ENCODE measurements at regions not wholly inside any gene's neighbourhood (a gene's known extent, or its start where the extent isn't known, plus 50 kb on each side); places are given as distances from the start of the nearest gene placed in this dataset.
"Not testable (repeated sequence)": the region's sequence is repeated elsewhere in the genome, so short reads cannot be mapped to it uniquely, and the experiment has no call there.

DNA sequence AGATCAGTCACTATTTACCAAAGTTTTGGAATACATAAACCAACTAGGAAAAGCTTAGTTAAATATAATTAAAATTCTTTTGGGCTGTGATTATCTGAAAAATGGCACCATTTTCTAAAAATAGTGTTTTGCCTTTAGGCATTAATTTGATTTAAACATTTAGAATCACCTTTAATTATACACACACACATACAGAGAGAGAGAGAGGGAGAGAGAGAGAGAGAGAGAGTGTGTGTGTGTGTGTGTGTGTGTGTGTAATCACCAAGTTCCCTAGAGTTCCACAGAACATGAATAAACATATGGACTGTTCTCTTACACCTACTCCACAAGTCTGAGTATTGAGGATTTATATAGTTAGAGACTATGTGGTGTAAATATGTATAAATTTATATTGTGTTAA lies 141.2 kb upstream of the ATXN1 start:
- no peak for FAIRE-seq

GRCh38 chr6:16901782-16902181 lies 140.5 kb upstream of the ATXN1 start:
- FAIRE-seq: no peak

DNA sequence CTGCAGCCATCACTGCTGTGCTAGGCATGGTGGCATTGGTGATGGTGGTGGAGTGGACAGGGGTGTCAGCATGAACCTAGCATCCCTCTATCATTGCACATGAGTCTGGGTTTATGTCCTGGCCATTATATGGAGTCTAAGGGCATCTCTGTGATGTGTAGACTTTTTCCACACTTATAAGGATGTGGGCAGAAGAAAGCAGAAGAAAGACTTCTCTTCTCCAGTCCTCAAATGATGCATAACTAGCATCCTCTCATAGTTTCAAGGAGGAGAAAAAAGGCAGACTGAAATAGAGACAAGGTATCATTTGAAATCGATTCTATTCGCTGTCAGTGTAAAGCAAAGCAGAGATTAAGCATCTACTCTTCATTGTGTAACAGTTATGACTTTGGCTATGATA lies 140.0 kb upstream of the ATXN1 start:
- FAIRE-seq: no peak

GRCh38 chr6:16898640-16899396 lies 137.6 kb upstream of the ATXN1 start:
- no peak for FAIRE-seq

DNA sequence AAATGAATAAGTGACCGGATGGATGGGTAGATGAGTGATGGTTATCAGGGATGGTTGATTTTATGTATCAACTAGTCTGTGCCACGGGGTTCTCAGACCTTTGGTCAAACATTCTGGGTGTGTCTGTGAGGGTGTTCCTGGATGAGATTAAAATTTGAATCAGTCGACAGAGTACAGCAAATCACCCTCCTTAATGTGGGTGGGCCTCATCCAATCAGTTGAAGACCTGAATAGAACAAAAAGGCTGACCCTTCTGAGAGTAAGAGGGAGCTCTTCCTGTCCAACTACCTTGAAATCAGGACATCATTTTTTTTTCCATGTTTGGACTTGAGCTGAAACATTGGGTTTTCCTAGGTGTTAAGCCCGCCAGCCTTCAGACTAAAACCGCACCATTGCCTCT lies 136.4 kb upstream of the ATXN1 start:
- FAIRE-seq: no peak

GRCh38 chr6:16894301-16894700 lies 133.0 kb upstream of the ATXN1 start:
- FAIRE-seq: no peak

- FAIRE-seq: not testable (repeated sequence)
Measured at GRCh38 chr6:16891110-16891509, 129.8 kb upstream of the ATXN1 start.

DNA sequence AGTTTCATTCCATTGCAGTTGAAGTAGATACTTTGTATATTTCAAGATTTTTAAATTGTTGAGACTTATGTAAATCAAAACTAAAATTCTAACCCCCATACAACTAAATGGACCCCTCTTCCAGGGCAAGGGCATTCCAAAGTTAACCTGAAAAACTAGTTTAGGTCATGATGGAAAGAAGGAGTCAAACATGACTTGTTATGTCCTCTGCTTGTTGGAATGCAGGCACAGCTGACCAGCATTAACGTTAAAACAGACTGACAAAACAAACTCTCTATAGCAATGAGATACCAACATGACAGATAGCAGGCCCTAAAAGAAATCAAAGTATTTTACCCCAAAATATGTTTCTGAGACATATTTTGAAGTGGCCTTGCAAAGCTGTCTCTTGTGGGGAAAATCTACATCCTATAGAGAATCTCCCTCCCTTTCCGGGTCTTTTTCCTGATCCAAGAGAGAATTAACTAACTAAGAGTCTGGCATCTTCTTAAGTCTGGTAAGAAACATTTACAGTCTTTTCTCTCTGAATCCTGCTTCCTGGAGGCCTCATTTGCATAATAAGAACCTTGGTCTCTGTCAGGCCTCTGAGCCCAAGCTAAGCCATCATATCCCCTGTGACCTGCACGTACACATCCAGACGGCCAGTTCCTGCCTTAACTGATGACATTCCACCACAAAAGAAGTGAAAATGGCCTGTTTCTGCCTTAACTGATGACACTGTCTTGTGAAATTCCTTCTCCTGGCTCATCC lies 124.3 kb upstream of the ATXN1 start:
- FAIRE-seq: no peak

GRCh38 chr6:16884526-16884925 lies 123.3 kb upstream of the ATXN1 start:
- no peak for FAIRE-seq

- no peak for FAIRE-seq
Measured at GRCh38 chr6:16883414-16883813, 122.2 kb upstream of the ATXN1 start.

DNA sequence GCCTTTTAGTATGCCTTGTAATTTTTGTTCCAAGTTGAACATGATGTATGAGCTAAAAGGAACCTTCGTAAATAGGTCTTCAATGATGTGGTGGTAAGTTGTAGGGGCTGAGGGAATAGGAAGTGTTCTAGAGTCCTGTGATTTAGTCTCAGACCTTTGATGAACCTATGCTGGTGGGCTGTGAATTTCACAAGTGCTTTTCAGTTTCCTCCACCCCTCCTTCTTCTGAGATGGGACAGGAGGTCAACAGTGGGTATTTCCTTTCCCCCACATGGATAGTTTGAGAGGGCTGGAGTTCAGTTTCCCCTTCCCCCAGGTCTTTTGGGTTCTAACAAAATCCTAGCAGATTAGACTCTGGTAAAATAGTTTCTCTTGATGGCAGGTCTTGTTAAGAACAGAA lies 121.0 kb upstream of the ATXN1 start:
- no peak for FAIRE-seq

- not testable (repeated sequence) for FAIRE-seq
Measured at GRCh38 chr6:16876852-16877251, 115.6 kb upstream of the ATXN1 start.

- no peak for FAIRE-seq
Measured at GRCh38 chr6:16876201-16876600, 114.9 kb upstream of the ATXN1 start.

DNA sequence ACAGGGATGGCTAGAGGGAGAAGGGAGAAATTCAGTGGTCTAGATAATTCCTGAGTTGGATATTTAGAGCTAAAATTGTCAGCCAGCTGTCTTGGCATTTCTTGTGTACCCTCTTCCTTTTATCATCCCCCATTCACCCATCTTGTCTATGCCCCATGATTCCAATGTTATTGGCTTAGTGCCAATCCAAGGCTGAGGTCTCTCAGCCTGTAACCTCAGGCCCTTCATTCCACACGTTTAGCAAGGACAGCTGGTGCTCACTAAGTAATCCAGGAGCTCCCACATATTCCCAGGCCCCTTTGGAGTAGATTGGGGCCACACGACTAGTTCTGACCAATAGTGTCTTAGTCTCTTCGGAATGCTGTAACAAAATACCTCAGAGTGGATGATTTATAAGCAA lies 112.4 kb upstream of the ATXN1 start:
- FAIRE-seq: no peak

GRCh38 chr6:16872543-16873235 lies 111.4 kb upstream of the ATXN1 start:
- no peak for FAIRE-seq

GRCh38 chr6:16871047-16871446 lies 109.8 kb upstream of the ATXN1 start:
- no peak for FAIRE-seq

DNA sequence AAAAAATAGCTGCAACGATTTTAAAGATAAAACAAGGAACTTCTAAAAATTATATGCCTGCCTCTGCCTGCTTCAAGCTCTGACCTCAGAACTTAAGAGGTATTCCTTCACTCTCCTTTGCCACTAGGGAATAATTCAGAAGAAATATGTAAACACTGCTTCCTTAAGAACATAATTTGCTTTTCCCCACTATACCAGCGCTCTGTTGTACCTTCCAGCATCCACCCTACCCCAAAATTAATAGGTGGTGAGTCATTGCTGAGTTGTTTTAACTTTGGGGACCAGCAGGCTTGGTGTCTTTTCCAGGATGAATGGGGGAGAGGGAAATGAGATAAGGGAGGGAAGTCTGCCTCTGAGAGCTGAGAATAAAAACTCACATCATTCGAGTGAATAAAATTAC lies 107.7 kb upstream of the ATXN1 start:
- FAIRE-seq: no peak

- no peak for FAIRE-seq
Measured at GRCh38 chr6:16857969-16858592, 96.8 kb upstream of the ATXN1 start.

GRCh38 chr6:16855460-16855859 lies 94.2 kb upstream of the ATXN1 start:
- no peak for FAIRE-seq

- FAIRE-seq: no peak
Measured at GRCh38 chr6:16854986-16855385, 93.7 kb upstream of the ATXN1 start.

GRCh38 chr6:16852671-16853070 lies 91.4 kb upstream of the ATXN1 start:
- no peak for FAIRE-seq

DNA sequence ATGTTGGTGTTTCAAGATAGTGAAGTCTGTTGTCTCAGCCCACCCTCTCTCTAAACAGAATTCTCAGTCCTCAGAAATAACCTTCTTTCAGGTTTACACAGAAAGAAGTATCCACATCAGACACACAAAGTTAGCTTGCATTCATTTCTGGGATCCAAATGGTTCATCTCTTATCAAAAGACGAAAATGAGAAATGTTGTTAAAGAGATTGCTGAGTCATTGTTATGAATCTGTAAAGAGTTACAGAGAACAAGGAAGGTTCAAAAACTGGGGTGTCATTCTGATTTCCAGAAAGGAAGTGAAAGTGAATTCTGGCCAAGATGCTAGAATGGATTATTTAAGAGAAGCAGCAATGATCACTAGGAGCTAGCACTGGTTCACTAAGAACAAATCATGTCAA lies 90.5 kb upstream of the ATXN1 start:
- no peak for FAIRE-seq

DNA sequence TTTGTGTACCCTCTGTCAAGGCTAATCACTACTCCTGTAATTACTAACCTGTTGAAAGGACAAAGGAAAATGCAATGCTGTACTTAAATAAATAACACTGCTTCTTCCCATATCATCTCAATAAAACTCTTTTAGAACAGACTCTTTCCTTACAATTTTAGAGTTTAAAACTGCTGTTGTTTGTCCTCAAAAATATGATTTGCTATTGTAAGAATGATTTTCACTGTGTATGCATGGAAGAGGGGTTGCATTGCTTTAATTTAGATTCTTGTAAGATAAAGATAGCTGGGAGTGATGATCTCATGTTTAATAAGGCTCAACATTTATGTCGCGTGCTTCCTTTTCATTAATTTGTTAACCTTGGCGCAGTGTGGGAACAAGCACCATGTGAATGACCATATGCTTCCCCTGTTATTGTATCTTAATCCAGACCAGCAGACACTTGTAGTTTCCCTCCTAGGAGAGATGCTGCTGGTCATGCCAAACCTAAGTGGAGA lies 89.8 kb upstream of the ATXN1 start:
- FAIRE-seq: no peak
